Stimulated activated naive CD4-positive, alpha-beta T cell (primary cell): ENCODE measurements at regions not wholly inside any gene's neighbourhood (a gene's known extent, or its start where the extent isn't known, plus 50 kb on each side); places are given as distances from the start of the nearest gene placed in this dataset.

Experiments
- DNase-seq, 6 experiments: peaks; one replicate each; lab custom pipeline; 2025; lab: John Stamatoyannopoulos, UW

DNA sequence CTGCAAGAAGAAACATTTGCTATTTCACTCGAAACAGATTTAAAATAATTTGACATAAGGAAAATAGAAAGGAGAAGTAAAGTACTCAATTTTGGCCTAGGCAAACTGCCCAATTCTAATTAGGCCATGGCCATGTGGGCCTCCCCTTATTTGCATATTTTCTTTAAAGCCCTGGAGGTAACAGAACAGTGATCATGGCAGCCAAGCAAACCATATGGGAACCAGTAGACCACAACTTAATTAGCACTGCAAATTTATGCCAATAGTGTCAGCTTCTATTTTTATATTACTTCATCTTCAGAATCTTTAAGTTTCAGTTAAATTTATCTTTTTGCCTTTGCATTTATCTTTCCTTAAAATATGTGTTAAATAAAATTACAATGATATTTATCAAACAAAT is 63.3 kb upstream of the THSD7A start:
- no peak for DNase-seq

DNA sequence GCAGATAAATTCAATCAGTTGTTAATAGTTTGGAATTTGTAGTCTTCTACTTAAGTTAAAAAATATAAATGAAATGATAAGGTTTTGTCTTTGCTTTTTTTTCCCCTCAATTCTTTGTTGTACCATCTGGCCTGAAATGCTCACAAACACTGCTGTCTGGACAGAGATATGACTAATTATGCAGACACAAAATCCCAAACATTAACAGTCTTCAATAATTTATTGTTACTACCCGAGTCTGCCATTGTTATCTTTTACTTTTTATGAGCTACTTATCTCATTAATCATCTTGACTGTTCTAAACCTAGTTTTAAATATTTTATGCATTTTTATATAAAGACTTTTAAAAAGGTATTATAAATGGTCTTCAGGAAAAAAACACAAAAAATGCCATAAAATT is 64.7 kb upstream of the THSD7A start:
- no peak for DNase-seq

DNA sequence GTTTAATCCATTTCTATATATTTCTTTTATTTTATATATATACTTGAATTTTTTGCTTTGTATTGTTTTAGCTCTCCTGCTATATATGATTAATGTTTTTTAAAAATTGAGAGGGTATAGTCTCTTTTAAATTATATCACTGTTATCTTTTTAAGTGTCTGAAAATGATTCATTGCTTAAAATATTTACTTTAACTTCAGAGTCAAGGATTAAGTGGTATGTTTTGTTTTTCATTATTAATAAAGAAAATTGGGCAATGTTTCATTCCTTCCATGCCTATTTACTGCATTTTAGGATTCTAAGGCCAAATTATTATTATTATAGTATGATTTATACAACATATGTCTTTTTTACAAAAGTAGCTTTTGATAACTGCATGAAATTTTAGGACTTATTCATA is 67.2 kb upstream of the THSD7A start:
- DNase-seq: no peak

DNA sequence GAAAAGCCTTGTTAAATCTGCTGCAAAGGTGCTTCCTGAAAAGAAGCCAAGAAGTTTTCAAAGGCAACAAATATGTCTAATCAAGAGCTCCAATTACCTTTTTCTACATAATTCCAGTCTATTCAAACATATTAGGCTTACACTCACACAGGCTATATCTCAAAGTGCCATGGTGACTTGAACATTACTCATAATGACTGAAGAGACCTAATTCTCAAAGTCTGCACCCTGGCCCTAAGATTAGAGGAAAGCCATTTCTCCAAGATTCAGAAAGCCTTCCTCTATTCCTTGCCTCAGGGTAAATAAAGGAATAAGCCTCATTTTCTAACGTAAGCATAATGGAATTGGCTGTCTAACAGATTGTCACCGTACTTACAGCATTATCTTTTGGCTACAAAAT is 78.3 kb upstream of the THSD7A start:
- DNase-seq: no peak

DNA sequence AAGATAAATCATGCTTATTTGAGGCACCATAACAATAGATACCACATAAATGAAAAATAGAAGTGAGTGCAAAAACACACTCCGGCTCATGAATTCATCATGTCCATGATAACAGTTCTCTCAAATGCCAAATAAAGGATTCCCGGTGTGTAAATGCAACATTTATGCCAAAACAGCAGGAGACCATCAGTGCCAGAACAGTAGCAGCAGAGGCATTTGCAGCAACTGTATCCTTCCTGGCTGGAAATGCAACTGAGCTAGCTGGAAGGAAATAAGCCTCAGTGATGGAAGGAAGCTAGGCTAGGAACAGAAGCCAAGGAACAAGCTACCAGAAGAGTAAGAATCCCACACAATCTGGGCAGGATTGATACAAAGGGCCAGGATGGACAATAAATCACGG is 79.9 kb upstream of the THSD7A start:
- no peak for DNase-seq

DNA sequence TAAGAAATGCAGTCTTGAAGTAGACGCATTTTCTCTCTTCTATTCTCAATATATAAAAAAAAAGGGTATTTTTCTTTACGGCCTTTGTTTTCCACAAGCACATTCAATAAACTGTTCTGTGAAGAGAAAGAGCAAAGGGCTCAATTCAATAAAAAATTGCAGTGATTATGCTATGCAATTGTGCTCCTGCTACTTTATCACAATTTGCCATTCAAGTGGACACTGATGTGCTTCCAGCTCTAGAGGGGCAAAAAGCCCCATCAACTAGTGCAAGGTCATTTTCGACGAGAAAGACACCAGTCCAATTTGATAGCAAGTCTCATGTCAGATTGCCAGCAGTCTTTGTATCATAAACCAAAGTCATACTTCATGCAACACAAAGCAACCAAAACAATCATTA is 82.6 kb upstream of the THSD7A start:
- no peak for DNase-seq

DNA sequence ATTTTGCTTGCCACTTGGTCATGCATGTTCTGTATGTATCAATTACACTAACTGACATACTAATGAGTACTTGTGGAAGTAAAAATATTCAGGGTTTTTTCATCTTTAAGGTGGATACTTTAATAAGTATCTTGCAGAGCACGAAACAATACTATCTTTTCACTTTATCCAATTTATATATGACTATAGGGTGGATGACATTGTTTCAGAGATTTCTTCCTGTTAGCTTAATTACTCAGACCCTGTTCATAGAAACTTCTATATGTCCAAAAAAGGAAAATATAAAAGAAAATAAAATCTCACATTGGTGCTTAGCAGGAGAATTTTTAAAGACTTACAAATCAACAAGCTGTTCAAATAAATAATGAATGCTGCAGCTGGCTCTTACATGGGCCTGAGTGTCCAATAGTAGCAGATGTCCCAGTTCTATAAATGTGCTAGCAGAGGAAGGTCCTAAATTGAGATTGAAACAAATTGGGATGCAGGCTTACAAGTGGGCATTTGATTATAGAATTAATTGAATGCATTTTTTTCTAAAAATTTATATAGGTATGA is 91.5 kb upstream of the THSD7A start:
- DNase-seq: no peak

DNA sequence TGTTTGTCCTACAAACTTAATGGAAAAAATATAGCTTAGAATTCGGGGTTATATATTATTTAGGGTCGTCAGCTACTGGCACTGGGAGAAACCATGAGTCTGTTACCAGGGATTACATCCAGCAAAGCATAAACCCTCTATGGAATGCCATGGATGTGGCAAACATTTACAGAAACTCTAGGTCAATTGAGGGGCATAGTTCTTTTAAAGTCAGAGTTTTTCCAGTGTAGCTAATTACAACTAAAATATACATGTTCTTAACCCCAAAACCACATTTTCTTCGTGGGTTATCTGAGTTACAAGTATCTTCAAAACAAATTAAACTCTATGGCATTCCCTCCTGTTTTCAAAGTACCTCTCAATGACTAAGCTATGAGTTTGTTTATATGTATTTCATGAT is 99.3 kb upstream of the THSD7A start:
- DNase-seq: no peak

DNA sequence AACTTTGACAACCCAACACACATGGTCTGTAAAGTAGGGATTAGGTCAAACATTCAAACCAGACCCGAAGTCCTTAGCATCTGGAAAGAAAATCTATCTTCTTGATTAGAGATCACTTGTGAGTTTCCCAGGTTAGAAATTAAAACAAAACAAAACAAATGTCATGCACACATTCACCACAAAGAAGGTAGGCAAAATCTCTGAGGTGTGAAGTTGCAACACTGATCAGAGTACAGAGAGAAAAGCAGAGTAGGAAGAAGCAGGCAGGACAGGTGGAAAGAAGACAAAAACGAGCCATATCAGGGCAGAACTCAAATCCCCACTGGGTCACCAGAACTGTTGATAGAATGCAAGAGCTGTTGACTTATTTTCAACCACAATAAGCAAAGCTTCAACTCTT is 102.8 kb upstream of the THSD7A start:
- DNase-seq: no peak

DNA sequence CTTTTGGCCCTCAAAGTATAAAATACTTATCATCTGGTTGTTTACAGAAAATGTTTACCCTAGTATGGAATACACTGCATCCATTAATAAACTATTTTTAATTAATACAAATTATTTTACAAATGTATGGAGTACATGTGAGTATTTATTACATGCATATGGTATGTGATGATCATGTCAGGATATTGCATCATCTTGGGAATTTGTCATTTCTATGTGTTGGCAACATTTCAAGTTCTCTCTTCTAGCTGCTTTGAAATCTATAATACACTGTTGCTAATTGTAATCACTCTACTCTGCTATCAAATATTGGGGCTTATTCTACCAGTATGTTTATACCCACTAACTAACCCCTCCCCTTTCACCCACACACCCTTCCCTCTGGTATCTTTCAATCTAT is 103.9 kb upstream of the THSD7A start:
- DNase-seq: no peak

DNA sequence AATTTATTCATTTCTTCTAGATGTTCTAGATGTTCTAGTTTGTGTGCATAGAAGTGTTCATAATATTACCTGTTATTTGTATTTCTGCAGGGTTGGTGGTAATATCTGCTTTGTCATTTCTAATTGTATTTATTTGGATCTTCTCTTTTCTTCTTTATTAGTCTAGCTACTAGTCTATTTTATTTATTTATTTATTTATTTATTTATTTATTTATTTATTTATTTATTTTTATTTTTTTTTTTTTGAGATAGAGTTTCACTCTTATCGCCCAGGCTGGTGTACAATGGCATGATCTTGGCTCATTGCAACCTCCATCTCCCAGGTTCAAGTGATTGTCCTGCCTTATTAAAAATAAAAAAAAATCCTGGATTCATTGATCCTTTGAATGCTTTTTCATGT is 114.8 kb upstream of the THSD7A start:
- no peak for DNase-seq

DNA sequence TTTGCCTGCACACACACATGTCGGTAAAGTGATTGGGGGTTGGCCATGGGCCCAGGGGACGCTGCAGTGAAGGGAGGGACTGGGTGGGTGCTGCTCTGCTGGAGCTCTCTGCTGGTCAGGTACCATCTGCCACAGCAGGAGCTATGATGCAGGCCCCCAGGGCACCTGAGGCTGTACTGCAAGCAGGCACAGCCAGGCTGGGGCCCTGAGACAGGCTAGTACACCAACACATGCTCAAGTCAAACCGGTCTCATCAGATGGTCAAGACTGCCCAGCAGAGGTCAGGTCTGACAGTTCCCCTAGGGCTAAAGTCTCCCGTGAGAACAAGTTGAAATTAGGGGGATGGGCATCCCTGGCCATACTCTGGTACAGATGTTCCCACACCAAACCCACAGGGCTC is 118.3 kb upstream of the THSD7A start:
- no peak for DNase-seq

DNA sequence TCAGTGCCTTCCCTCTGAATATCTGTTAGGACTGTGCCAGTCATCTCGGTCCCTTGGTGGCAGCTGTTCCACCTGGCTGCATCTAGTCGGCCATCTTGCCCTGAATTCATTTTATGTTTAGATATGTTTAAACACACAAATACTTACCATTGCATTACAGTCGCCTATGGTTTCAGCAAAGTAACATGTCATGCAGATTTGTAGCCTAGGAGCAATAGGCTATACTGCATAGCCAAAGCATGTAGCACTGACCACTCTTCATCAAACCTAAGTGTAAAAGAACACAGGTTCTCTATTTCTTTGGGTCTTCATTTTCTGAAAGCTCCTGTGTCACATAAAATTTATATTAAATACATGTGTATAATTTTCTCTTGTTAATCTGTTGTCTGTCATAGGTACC is 118.9 kb upstream of the THSD7A start:
- no peak for DNase-seq

DNA sequence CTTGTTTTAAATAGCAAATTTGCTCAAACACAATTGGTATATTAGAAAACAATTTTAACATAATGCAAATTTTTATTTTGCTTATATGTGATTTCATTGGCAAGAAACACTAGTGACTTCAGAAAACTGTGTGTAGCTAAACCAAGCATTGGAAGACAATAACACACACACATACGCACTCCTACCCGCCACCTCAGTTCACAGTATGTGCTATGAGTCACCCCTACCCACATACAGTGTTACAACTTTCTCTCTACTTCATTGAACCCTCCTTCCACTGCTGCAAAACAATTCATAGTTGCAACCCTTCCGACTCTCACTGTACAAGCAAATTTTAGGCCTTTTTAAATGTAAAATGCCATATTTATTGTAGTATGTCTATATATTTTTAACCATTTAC is 119.9 kb upstream of the THSD7A start:
- no peak for DNase-seq

DNA sequence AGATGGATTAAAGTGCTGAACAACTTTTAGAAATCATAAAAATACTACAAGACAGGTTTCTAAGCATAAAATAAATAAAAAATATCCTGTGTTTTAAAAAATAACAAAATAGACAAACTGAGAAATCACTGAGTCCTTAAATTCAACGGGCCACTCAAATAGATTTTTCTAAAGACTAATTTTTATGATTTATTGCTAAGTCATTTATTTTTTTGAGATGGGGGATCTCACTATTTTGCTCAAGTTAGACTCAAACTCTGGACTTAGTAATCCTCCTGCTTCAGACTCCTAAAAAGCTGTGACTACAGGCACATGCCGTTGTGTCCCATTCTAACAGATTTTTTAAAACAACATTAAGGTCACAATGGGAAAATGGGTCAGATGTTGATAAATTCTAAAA is 121.0 kb upstream of the THSD7A start:
- no peak for DNase-seq

DNA sequence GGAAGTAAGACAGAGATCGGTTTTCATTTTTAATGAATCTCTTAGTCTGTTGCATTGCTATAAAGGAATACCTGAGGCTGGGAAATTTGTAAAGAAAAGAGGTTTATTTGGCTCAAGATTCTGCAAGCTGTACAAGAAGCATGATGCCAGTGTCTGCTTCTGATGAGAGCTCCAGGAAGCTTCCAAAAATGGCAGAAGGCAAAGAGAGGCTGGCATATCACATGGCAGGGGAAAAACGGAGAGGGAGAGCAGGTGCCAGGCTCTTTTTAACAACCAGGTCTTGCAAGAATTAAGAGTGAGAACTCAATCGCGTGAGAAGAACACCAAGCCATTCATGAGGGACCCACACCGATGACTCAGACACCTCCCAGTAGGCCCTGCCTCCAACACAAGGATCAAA is 125.0 kb upstream of the THSD7A start:
- DNase-seq: no peak

DNA sequence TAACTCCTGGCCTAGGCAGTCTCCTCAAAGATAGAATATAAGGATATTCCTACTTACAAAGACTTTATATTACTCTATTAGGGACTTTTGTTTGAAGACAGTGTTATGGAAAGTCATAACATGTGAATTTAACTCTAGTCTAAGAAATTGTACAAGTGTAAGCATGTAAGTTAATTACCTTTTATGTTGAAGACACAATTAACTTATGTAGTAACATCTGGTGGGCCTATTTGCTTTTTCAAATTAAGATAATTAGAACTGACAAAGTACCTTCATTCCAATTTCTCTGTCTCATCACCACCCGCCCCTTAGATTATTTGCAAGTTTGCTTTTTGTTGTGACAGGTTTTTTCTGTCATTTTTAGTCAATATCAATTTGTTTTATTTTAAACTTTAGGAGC is 126.0 kb upstream of the THSD7A start:
- DNase-seq: no peak

DNA sequence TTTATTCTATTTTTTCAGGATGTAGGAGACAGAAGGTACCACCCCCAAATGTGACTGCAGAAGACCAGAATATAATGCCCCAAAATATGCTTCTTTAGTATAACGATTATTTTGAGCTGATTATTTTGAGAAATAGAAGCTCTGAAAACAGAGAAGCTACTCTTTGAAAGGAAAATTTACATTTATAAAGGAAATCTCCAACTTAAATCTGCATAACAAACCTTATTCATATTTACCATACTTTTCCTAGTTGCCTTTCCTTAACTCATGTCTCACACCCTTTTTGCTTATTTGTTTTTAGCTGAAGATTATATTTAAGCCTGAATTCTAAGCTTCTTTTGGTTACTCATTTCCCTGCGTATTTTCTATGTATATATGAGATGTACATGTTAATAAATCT is 127.1 kb upstream of the THSD7A start:
- no peak for DNase-seq

DNA sequence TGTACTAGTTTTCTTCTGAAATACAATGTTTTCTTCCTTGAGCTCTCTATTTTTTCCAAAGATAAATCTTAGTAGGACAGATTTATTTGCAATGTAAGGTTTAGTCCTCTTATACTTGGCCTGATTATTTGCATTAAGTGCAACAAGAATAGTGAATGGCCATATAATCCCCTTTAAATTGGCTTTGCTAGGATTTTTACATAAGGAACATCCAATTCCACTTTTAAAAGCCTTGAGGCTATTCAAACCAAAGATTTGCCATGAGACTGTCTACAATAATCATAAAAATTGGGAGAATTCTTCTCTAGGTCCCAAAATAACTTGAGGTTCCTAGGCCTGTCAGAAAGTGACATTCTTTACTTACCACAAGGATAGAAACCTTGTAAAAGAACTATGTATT is 128.6 kb upstream of the THSD7A start:
- no peak for DNase-seq

DNA sequence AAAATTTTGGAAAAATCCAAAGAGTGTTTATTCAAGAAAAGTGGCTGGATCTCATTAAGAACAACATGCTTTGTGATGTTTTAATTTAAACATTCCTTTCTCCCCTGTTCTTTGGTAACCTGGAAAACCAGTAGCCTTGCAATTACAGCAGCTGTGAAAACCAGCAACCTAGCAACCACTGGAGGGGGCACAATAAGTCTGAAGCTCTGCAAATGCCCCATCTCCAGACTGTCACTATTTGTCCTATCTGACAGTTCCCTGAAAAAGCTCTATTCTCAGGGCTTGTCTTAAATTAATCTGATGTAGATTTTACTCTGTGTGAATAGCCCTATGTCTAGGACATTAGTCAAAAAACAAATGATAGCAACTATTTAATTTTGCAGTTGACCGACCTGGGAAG is 137.6 kb upstream of the THSD7A start:
- no peak for DNase-seq

DNA sequence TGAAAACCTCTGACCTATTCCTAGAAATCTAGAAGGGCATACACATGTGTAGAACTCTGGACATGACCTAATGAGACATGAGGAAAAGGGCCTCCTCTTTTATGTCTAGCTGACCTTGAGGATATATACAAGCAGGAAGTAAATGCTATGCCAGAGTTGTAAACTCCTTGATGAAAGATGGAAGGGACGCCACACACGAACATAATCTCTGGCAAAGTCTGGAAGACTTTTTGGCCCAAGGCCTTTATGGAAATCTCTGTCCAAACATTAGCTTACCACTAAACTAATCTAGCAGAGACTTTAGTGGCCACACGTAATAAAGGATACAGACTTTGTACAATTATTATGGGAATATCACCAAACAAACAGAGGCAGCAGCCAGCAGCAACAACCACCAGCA is 138.1 kb upstream of the THSD7A start:
- no peak for DNase-seq

DNA sequence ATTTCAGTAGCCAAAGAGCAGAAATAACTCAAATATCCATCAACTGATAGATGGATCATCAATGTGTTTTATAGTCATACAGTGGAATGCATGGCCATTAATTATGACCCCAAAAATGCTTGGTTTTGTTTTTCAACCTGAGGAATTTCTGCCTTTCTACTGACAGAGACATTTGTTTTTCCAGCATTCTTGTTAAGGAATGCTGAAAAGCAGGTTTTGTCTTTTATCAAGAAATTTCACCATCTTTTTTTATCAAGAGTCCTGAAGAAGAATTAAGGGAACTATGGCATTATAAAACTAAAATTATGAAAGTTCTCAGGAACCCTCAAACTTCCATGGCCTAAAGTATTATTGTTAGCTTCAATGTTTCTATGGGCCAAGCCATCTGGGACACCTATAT is 153.4 kb upstream of the THSD7A start:
- no peak for DNase-seq

DNA sequence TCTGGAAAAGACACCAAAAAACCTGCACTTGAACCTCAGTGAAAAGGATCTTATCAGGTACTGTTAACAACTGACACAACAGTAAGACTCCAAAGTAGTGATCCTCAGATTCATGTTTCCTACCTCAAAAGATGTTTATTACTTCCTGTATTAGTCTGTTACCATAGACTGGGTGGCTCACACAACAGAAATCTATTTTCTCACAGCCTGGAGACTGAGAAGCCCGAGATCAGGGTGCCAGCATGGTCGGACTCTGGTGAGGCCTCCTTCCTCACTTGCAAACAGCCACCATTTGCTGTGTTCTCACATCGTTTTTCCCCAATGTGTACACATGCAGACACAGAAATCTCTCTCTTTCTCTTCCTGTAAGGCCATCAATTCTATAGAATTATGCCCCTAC is 154.0 kb upstream of the THSD7A start:
- DNase-seq: no peak

DNA sequence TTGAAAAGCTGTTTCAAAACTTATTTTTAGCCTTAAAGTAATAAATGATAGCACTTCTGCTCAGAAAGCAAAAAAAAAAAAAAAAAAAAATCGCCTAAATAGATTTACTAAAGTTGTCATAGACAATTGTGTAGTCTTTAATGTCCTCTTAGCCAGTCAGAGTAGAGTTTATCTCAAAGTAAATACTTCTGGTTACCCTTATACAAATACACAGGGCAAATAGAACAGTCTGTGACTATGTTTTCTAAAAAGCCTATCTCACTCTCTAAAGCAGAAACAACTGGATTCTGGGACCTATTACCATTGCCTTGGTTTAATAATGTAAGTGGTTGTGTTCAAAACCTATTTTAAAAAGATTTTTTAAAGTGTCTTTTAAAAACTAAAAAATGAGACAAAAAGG is 156.2 kb upstream of the THSD7A start:
- no peak for DNase-seq

DNA sequence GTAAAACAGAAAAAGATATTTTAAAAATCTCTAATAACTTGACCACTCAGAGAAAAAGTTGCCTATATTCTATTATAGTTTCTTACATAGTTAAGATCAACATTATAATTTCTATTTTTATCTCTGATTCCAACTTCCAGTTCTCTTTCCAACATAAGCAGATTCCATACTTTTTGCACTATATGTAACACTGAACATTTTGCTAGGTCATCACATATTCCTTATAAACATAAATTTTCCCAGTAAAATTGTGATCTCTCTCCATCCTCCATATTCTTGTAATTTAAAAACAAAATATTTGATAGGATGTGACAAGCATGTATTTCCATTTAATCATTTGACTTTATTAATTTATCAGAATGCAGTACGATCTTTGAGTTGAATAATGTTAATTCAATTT is 170.4 kb upstream of the THSD7A start:
- no peak for DNase-seq
